ENCODE measurements at regions not wholly inside any gene's neighbourhood (a gene's known extent, or its start where the extent isn't known, plus 50 kb on each side); places are given as distances from the start of the nearest gene placed in this dataset.

DNA sequence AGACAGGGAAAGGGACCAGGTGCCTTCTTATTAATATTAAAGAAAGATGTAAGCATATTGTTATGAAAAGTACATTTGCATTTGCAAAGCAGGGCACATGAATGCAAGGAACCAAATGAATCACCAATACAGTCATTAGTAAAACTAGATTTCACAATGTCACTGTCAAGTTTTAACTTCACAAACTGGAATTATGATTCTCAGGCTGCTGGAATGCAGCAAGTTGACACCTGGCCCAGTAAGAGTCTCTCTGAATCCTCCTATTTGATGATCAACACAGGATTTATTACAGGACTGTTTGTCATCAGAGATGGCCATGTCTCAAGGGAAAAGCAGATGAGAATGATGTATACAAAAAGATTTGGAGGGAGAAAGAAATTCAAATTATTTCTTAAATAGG lies 72.9 kb upstream of the STK39 start:
- ChIA-PET CTCF (no interaction called here), POLR2A (no interaction called here)
- TF ChIP-seq, protein P1, sequence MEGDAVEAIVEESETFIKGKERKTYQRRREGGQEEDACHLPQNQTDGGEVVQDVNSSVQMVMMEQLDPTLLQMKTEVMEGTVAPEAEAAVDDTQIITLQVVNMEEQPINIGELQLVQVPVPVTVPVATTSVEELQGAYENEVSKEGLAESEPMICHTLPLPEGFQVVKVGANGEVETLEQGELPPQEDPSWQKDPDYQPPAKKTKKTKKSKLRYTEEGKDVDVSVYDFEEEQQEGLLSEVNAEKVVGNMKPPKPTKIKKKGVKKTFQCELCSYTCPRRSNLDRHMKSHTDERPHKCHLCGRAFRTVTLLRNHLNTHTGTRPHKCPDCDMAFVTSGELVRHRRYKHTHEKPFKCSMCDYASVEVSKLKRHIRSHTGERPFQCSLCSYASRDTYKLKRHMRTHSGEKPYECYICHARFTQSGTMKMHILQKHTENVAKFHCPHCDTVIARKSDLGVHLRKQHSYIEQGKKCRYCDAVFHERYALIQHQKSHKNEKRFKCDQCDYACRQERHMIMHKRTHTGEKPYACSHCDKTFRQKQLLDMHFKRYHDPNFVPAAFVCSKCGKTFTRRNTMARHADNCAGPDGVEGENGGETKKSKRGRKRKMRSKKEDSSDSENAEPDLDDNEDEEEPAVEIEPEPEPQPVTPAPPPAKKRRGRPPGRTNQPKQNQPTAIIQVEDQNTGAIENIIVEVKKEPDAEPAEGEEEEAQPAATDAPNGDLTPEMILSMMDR (IDR thresholded peaks at IDR 0.05): no peak
- Mint-ChIP-seq H3K4me3 (no peak overlapping the region), H3K4me1 (no peaks in the 10 kb centered on the region), H3K27ac (no peak overlapping the region), H3K27me3 (peaks cover 13% of the 10 kb centered on the region), H3K36me3 (ENCODE audit: low read depth) (no peaks in the 10 kb centered on the region), H3K9me3 (no peaks in the 10 kb centered on the region)
- intact Hi-C loops (cut with micrococcal nuclease): no loop called here
- DNase-seq (no peak), ATAC-seq (ENCODE audit: low read depth) (no peak)

DNA sequence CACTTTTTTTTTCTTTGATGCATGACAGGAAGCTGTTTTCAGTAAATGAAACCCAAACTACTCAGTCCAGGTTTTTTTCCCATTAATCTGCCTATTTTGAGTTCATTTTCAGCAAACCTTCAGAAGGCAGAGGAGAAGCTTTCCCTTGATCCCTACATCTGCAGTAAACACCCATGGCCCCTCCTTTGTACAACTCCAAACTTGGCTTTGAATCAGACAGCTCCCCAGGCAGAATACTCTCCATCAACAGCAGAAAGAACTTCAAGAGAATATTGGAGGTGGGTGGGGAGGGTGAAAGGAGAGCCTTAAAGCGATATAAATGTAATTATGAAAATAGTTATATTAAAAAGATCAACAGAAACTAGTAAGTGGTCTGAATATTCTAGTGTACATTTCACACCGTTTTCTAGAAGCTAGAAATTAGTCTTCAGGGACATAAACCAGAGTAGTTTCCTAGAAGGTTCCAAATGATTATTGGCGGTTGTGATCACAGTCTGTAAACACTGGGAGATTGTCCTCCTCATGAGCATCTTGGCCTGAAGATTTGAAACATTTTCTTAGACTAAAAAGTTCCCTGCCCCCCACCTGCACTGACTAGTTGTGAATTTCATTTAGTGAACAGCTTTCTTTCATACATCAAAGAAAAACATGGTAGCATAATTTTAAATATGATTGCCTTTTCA lies 75.1 kb upstream of the STK39 start:
- POLR2A ChIA-PET: no interaction called here
- no peaks in the 10 kb centered on the region for H3K36me3 Mint-ChIP-seq (ENCODE audit: low read depth)
- no peak for DNase-seq
- H3K9me3 Mint-ChIP-seq: no peaks in the 10 kb centered on the region
- H3K27ac Mint-ChIP-seq: no peak overlapping the region
- CTCF ChIA-PET: no interaction called here
- H3K4me1 Mint-ChIP-seq: no peaks in the 10 kb centered on the region
- H3K4me3 Mint-ChIP-seq: no peak overlapping the region
- intact Hi-C loops (cut with micrococcal nuclease): no loop called here
- TF ChIP-seq, protein P1 (IDR thresholded peaks at IDR 0.05): no peak
- H3K27me3 Mint-ChIP-seq: peaks cover 13% of the 10 kb centered on the region
- no peak for ATAC-seq (ENCODE audit: low read depth)

DNA sequence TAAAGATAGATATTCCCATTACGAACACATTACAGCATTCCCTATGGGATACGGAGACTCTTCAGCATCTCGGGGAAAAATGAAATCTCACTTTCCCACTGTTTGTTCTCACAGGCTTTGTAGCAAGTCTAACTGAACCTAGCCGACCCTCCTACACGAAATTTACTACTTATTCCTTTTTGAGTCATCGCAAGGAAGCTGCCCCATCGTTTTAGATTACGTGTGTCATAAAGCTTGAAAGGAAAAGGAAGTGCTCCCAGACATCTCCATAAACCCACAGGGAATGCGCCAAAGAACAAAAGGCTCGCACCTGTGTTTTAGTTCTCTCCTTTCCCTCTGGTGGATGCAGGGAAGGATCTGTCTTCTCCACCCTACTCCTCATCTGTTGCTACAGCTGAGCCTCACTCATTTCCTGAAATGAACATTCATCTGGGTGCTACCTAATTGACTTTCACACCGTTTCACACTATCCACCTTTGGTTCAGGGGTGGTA lies 76.2 kb upstream of the STK39 start:
- Mint-ChIP-seq H3K4me3 (no peak overlapping the region), H3K27ac (no peak overlapping the region), H3K9me3 (no peaks in the 10 kb centered on the region), H3K4me1 (no peaks in the 10 kb centered on the region), H3K36me3 (ENCODE audit: low read depth) (no peaks in the 10 kb centered on the region), H3K27me3 (peaks cover 13% of the 10 kb centered on the region)
- CTCF ChIA-PET: no interaction called here
- TF ChIP-seq, protein P1 (IDR thresholded peaks at IDR 0.05): no peak
- intact Hi-C loops (cut with micrococcal nuclease): no loop called here
- ATAC-seq (ENCODE audit: low read depth) (no peak), DNase-seq (no peak)
- POLR2A ChIA-PET: no interaction called here

DNA sequence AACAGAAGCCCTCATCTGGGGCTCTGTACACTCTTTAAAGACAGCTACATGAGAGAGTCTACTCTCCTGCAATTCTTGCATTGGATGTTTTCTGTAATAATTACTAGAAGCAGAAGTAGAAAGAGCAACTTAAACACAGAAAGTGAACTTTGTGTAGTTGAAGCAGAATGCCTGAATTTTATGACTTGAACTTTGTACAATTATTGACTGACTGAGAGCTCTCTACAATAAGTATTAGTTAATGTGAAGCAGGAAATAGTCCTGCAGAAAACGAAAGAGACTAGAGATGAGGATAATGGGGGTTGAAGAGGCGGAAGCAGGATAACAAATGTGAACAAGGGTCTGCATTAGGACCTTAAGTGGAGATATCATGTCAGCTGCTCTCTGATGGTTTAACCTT lies 79.2 kb upstream of the STK39 start:
- ATAC-seq (ENCODE audit: low read depth): no peak
- ChIA-PET POLR2A (no interaction called here), CTCF (no interaction called here)
- Mint-ChIP-seq H3K4me1 (no peaks in the 10 kb centered on the region), H3K27ac (no peak overlapping the region), H3K9me3 (peaks cover 18% of the 10 kb centered on the region), H3K36me3 (ENCODE audit: low read depth) (no peaks in the 10 kb centered on the region), H3K4me3 (no peak overlapping the region), H3K27me3 (peaks cover 13% of the 10 kb centered on the region)
- intact Hi-C loops (cut with micrococcal nuclease): no loop called here
- TF ChIP-seq, protein P1 (IDR thresholded peaks at IDR 0.05): no peak
- no peak for DNase-seq

DNA sequence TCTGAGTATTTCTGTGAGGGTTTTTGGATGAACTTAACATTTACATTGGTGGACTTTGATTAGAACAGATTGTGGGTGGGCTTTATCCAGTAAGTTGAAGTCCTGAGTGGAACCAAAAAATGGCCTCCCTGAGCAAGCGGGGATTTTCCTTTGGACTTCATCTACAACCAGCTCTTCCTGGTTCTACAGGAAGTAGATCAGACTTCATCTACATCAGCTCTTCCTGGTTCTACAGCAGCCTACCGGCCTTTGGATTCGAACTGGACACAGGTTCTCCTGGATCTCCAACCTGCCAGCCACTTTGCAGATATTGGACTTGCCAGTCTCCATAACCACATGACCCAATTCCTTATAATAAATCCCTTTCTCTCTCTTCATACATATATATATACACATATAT lies 79.9 kb upstream of the STK39 start:
- H3K27me3 Mint-ChIP-seq: peaks cover 13% of the 10 kb centered on the region
- intact Hi-C loops (cut with micrococcal nuclease): no loop called here
- no peak overlapping the region for H3K4me3 Mint-ChIP-seq
- TF ChIP-seq, protein P1 (IDR thresholded peaks at IDR 0.05): no peak
- DNase-seq (no peak), ATAC-seq (ENCODE audit: low read depth) (no peak)
- H3K27ac Mint-ChIP-seq: no peak overlapping the region
- H3K4me1 Mint-ChIP-seq: no peaks in the 10 kb centered on the region
- ChIA-PET POLR2A (no interaction called here), CTCF (no interaction called here)
- H3K36me3 Mint-ChIP-seq (ENCODE audit: low read depth): no peaks in the 10 kb centered on the region
- H3K9me3 Mint-ChIP-seq: peaks cover 18% of the 10 kb centered on the region

All from activated B cell treated with CpG ODN at 0.5 μM for 24 hours (primary cell).